GM12874 (cell line): ENCODE measurements at regions not wholly inside any gene's neighbourhood (a gene's known extent, or its start where the extent isn't known, plus 50 kb on each side); places are given as distances from the start of the nearest gene placed in this dataset.

Experiments
- CTCF ChIP-seq: IDR thresholded peaks from 2 replicates; pipeline ENCODE4 v1.5.1; 2011; ENCODE audit warnings: low read depth, mild to moderate bottlenecking, control low read depth, low read length, moderate library complexity; ENCODE audit not compliant: insufficient read depth

- TF ChIP-seq CTCF, result no peak
These were observed 122.0 kb upstream of the CARMIL1 start for GRCh38 chr6:25157183-25157582.

DNA sequence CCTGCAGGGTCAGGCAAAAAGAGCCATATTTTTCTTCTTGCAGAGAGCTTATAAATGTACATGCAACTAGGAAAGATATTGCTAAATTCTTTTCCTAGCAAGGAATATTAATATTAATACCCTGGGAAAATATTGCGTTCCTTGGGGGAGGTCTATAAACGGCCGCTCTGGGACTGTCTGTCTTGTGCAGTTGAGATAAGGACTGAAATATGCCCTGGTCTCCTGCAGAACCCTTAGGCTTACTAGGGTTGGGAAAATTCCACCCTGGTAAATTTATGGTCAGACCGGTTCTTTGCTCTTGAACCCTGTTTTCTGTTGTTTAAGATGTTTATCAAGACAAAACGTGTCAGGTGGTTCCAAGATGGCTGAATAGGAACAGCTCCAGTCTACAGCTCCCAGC lies 121.3 kb upstream of the CARMIL1 start:
- no peak for TF ChIP-seq CTCF

DNA sequence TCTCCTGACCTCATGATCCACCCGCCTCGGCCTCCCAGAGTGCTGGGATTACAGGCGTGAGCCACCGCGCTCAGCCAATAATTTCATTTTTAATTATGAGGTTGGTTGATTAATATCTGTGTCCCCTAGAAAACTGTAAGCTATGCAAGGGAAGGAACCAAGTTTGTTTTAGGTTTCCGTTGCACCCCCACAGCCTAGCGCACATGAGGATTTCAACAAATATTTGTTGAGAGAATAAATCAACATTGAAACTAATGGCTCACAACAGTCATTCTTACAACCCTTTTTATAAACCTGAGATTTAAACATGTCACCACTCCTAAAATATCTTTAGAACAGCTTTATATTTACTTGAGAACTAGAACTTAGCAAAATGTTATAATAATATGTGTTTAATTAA lies 114.0 kb upstream of the CARMIL1 start:
- TF ChIP-seq CTCF, result no peak

GRCh38 chr6:25165800-25166199 lies 113.4 kb upstream of the CARMIL1 start:
- no peak for TF ChIP-seq CTCF

GRCh38 chr6:25166955-25167748 lies 112.0 kb upstream of the CARMIL1 start:
- TF ChIP-seq CTCF, result no peak

DNA sequence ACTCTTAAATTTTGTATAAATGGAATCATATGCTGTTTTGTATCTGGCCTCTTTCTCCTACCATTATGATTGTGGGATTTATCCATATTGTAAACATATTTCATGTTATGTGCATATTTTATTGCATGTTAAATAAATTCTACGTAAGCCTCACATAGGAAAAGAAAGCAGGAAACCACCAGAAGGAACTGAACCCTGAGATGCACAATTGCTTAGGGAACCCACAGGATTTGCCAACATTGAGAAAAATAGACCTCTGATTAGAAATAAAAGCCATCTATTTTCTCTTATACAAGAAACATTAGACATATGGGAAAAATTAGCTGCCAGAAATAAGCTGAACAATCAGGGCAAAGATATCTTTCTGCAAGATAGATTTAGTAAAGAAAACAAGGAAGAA lies 111.2 kb upstream of the CARMIL1 start:
- no peak for TF ChIP-seq CTCF

- TF ChIP-seq CTCF, result no peak
These were observed 110.5 kb upstream of the CARMIL1 start for GRCh38 chr6:25168637-25169036.
